IMR-90 (cell line): ENCODE measurements at regions not wholly inside any gene's neighbourhood (a gene's known extent, or its start where the extent isn't known, plus 50 kb on each side); places are given as distances from the start of the nearest gene placed in this dataset.
A peak's percentile ranks its signal among the peaks of the same experiment; 100 is the strongest.

Source experiments
- ATAC-seq: fragments of 200-7000 bp; cut with Tn5 transposase; 2 replicates; pipeline ENCODE4 v1.9.1; 2020; ENCODE audit warnings: low read depth, mild to moderate bottlenecking, moderate library complexity
- BruUV-seq: library from RNA; stranded (reverse); fragments of 400-500 nt; replicated peaks from 2 replicates; lab custom pipeline; 2021; lab: Mats Ljungman, UMichigan
- CTCF ChIA-PET: fragments of 300-600 bp; formaldehyde crosslinking; extraction: SDS; loops from one replicate; lab custom pipeline; 2021; ENCODE audit warnings: antibody characterized with exemption; lab: Yijun Ruan, JAX
- POLR2A ChIA-PET: fragments of 300-600 bp; sonication (Branson Sonifier 250); formaldehyde crosslinking; loops from one replicate; lab custom pipeline; 2022; ENCODE audit warnings: antibody characterized with exemption; ENCODE audit not compliant: unreplicated experiment; lab: Charles Lee
- DNase-seq: peaks from one replicate; pipeline ENCODE4 v3.0.0; 2013
- H2AFZ ChIP-seq: replicated peaks from 2 replicates; pipeline ENCODE3; 2013; ENCODE audit warnings: low read length, mild to moderate bottlenecking; ENCODE audit not compliant: poor library complexity
- H2AK5ac ChIP-seq: 2 replicates; pipeline ENCODE4 v1.6.1; 2013; ENCODE audit warnings: low read depth, low read length, inconsistent platforms
- H2AK9ac ChIP-seq: replicated peaks from 2 replicates; pipeline ENCODE3; 2013; ENCODE audit warnings: mild to moderate bottlenecking, low read depth, low read length, moderate library complexity; ENCODE audit not compliant: poor library complexity
- H2BK120ac ChIP-seq: 2 replicates; pipeline ENCODE4 v1.6.1; 2013; ENCODE audit warnings: low read depth, low read length, inconsistent platforms
- H2BK15ac ChIP-seq: 3 replicates; pipeline ENCODE4 v1.6.1; 2013; ENCODE audit warnings: low read depth, low read length, inconsistent platforms
- H2BK20ac ChIP-seq: 2 replicates; pipeline ENCODE4 v1.6.1; 2013; ENCODE audit warnings: low read depth, mild to moderate bottlenecking, inconsistent platforms, low read length, moderate library complexity
- H2BK5ac ChIP-seq: 2 replicates; pipeline ENCODE4 v1.6.1; 2013; ENCODE audit warnings: mild to moderate bottlenecking, low read depth, low read length, inconsistent platforms; ENCODE audit not compliant: poor library complexity, severe bottlenecking
- H3K14ac ChIP-seq: replicated peaks from 2 replicates; pipeline ENCODE4 v1.6.1; 2013; ENCODE audit warnings: low read depth, low read length, inconsistent platforms
- H3K18ac ChIP-seq: 2 replicates; pipeline ENCODE4 v1.6.1; 2013; ENCODE audit warnings: low read depth, low read length, control low read depth
- H3K23ac ChIP-seq: 2 replicates; pipeline ENCODE4 v1.6.1; 2013; ENCODE audit warnings: low read depth, low read length, inconsistent platforms
- H3K27ac ChIP-seq: 2 replicates; pipeline ENCODE4 v1.5.1; 2013; ENCODE audit warnings: mild to moderate bottlenecking, control low read depth, low read length; ENCODE audit not compliant: insufficient read depth
- H3K27me3 ChIP-seq: 2 replicates; pipeline ENCODE4 v1.6.1; 2013; ENCODE audit warnings: low read length; ENCODE audit not compliant: control insufficient read depth, insufficient read depth
- H3K36me3 ChIP-seq: 2 replicates; pipeline ENCODE4 v1.6.1; 2013; ENCODE audit warnings: low read length, mixed read lengths; ENCODE audit not compliant: control insufficient read depth, insufficient read depth
- H3K4ac ChIP-seq: 2 replicates; pipeline ENCODE4 v1.6.1; 2013; ENCODE audit warnings: low read depth, low read length, inconsistent platforms
- H3K4me1 ChIP-seq: 2 replicates; pipeline ENCODE4 v1.6.1; 2013; ENCODE audit warnings: low read length, mixed read lengths; ENCODE audit not compliant: control insufficient read depth, insufficient read depth
- H3K4me2 ChIP-seq: 2 replicates; pipeline ENCODE4 v1.6.1; 2013; ENCODE audit warnings: low read depth, mild to moderate bottlenecking, control low read depth, low read length, moderate library complexity
- H3K4me3 ChIP-seq: 2 replicates; pipeline ENCODE4 v1.5.1; 2013; ENCODE audit warnings: low read depth, mild to moderate bottlenecking, control low read depth, low read length, moderate library complexity; ENCODE audit not compliant: insufficient read depth
- H3K56ac ChIP-seq: 2 replicates; pipeline ENCODE4 v1.6.1; 2013; ENCODE audit warnings: low read length, inconsistent platforms; ENCODE audit not compliant: insufficient read depth; ENCODE audit errors: extremely low read depth
- H3K79me1 ChIP-seq, 2 experiments: 2 replicates each; pipeline ENCODE4 v1.6.1; 2013; ENCODE audit warnings: low read length in 2 of 2, inconsistent platforms in 1 of 2, low read depth in 1 of 2
- H3K9ac ChIP-seq: 2 replicates; pipeline ENCODE4 v1.6.1; 2013; ENCODE audit warnings: low read depth, low read length, control low read depth
- H3K9me1 ChIP-seq: 2 replicates; pipeline ENCODE4 v1.6.1; 2013; ENCODE audit warnings: low read length, inconsistent platforms; ENCODE audit not compliant: insufficient read depth
- H3K9me3 ChIP-seq: 2 replicates; pipeline ENCODE4 v1.6.1; 2013; ENCODE audit warnings: low read length; ENCODE audit not compliant: control insufficient read depth, insufficient read depth
- H4K20me1 ChIP-seq: 2 replicates; pipeline ENCODE4 v1.6.1; 2013; ENCODE audit warnings: low read length, inconsistent platforms; ENCODE audit not compliant: insufficient read depth
- H4K5ac ChIP-seq: 2 replicates; pipeline ENCODE4 v1.6.1; 2013; ENCODE audit warnings: mild to moderate bottlenecking, low read depth, low read length, control low read depth
- H4K8ac ChIP-seq, 2 experiments: 2 replicates each; pipeline ENCODE4 v1.6.1; 2013; ENCODE audit warnings: low read depth in 2 of 2, low read length in 2 of 2, control low read depth in 1 of 2, inconsistent platforms in 1 of 2
- H4K91ac ChIP-seq: 2 replicates; pipeline ENCODE4 v1.6.1; 2013; ENCODE audit warnings: low read depth, low read length, inconsistent platforms; ENCODE audit not compliant: insufficient read depth
- BHLHE40 ChIP-seq: fragments of 150-350 bp; IDR thresholded peaks from 2 replicates; pipeline ENCODE4 v1.6.1; 2016; ENCODE audit warnings: mild to moderate bottlenecking, low read depth, low read length
- CEBPB ChIP-seq: IDR thresholded peaks from 2 replicates; pipeline ENCODE4 v1.6.1; 2012; ENCODE audit warnings: low read depth, low read length, improper control_type of control experiment
- CHD1 ChIP-seq: IDR thresholded peaks from 2 replicates; pipeline ENCODE4 v1.6.1; 2012; ENCODE audit warnings: low read depth, low read length, improper control_type of control experiment
- FOS ChIP-seq: fragments of 150-350 bp; IDR thresholded peaks from 2 replicates; pipeline ENCODE4 v1.6.1; 2016; ENCODE audit warnings: low read depth, low read length
- MAFK ChIP-seq: IDR thresholded peaks from 2 replicates; pipeline ENCODE4 v1.6.1; 2012; ENCODE audit warnings: low read depth, low read length, improper control_type of control experiment
- MAZ ChIP-seq: IDR thresholded peaks from 2 replicates; pipeline ENCODE4 v1.6.1; 2012; ENCODE audit warnings: low read depth, mild to moderate bottlenecking, low read length, improper control_type of control experiment, moderate library complexity, borderline replicate concordance
- MXI1 ChIP-seq: IDR thresholded peaks from 2 replicates; pipeline ENCODE4 v1.6.1; 2012; ENCODE audit warnings: low read depth, mild to moderate bottlenecking, low read length, moderate library complexity, borderline replicate concordance
- NFE2L2 ChIP-seq: fragments of 150-350 bp; IDR thresholded peaks from 2 replicates; pipeline ENCODE4 v1.6.1; 2016; ENCODE audit warnings: low read depth, mild to moderate bottlenecking, low read length
- POLR2A ChIP-seq: IDR thresholded peaks from 2 replicates; pipeline ENCODE4 v1.6.1; 2012; ENCODE audit warnings: mild to moderate bottlenecking, low read depth, low read length
- RCOR1 ChIP-seq: IDR thresholded peaks from 2 replicates; pipeline ENCODE4 v1.6.1; 2012; ENCODE audit warnings: mild to moderate bottlenecking, low read length, improper control_type of control experiment; ENCODE audit not compliant: insufficient replicate concordance
- RFX5 ChIP-seq: IDR thresholded peaks from 2 replicates; pipeline ENCODE4 v1.8.0; 2012; ENCODE audit warnings: low read depth, mild to moderate bottlenecking, low read length, moderate library complexity
- WGBS, 2 experiments: methylation state at CpG; one replicate each; pipeline versions ENCODE4 v1.1.5 to v1.1.7; 2013; ENCODE audit warnings: missing lambda C conversion rate in 2 of 2; ENCODE audit not compliant: insufficient read length in 1 of 2; ENCODE audit errors: extremely low coverage in 2 of 2; 5-methylcytosine and 5-hydroxymethylcytosine counted together
- dilution Hi-C: fragments of 300-500 bp; cut with HindIII; formaldehyde crosslinking; loops from one replicate; pipeline ENCODE4 v1.14.3; 2018; ENCODE audit warnings: low sequenced_read_pairs; ENCODE audit not compliant: unreplicated experiment
- in situ Hi-C: fragments of 300-500 bp; cut with MboI; formaldehyde crosslinking; loops from 3 replicates; pipeline ENCODE4 v1.14.3; 2019; ENCODE audit warnings: low sequenced_read_pairs, inconsistent platforms, mixed read lengths
- intact Hi-C: fragments of 100-400 bp; cut with micrococcal nuclease; formaldehyde crosslinking; loops from 2 replicates; pipeline ENCODE4 v1.10.0; 2022
- TF ChIP-seq, protein P1 (sequence below): fragments of 150-350 bp; IDR thresholded peaks from 2 replicates; pipeline ENCODE4 v1.6.1; 2017; ENCODE audit warnings: mild to moderate bottlenecking, antibody characterized with exemption, low read length, low read depth
- TF ChIP-seq, protein P2 (sequence below): conservative IDR thresholded peaks from 2 replicates; pipeline ENCODE4 v1.5.1; 2012; ENCODE audit warnings: mild to moderate bottlenecking, low read depth, low read length, improper control_type of control experiment
- TF ChIP-seq, protein P3 (sequence below): fragments of 150-350 bp; IDR thresholded peaks from 2 replicates; pipeline ENCODE4 v1.6.1; 2016; ENCODE audit warnings: low read depth, mild to moderate bottlenecking, low read length, moderate library complexity, borderline replicate concordance

DNA sequence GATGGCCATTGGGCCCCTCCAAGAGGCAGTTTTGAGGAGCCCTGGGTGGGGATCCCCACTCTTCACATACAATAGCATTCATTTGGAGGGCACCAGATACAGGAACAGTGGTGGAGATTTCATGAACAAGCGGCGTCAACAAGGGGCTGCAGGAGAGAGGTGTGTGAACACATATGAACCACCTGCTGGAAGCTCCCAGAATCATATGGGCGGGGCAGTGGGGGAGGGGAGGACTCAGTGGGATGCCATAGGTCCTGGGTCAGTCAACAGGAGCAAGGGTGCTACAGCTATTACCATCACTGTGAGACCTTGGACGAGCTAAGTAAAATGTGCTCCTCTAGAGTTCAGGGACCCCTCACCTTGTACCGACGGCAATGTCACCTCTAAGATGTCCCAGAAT, 100.4 kb upstream of the IRF2BP2 start:
- H3K79me1 ChIP-seq = no peaks in the 10 kb centered on the region
- dilution Hi-C loops (no loop called here), intact Hi-C loops (no loop called here), in situ Hi-C loops (no loop called here)
- H2BK120ac ChIP-seq = no peak overlapping the region; the same call in 1 of the 2 replicates
- H3K18ac ChIP-seq = no peak overlapping the region; the same call in 1 of the 2 replicates
- peaks cover 8% of the 10 kb centered on the region for H3K4me1 ChIP-seq
- DNase-seq (no peak), ATAC-seq (no peak)
- H4K5ac ChIP-seq = no peak overlapping the region
- H2BK15ac ChIP-seq = no peak overlapping the region; the same call in 2 of the 3 replicates
- WGBS, 2 experiments = no CpG with 5 or more reads among the region's 6 CpGs
- H3K27ac ChIP-seq = no peak overlapping the region
- peak overlapping the region; percentile 75; the same call in 1 of the 2 replicates for H2AK5ac ChIP-seq
- H3K56ac ChIP-seq = no peak overlapping the region
- H2BK5ac ChIP-seq = no peak overlapping the region
- H2AK9ac ChIP-seq = no peak overlapping the region
- H3K14ac ChIP-seq = no peak overlapping the region
- H4K20me1 ChIP-seq = no peaks in the 10 kb centered on the region
- H4K8ac ChIP-seq = no peak overlapping the region
- no TSS peak for BruUV-seq
- no peak overlapping the region for H3K4me3 ChIP-seq
- no peak overlapping the region for H3K9ac ChIP-seq
- H4K91ac ChIP-seq = no peak overlapping the region
- peak overlapping the region; percentile 22; the same call in 1 of the 2 replicates for H3K4ac ChIP-seq
- H2BK20ac ChIP-seq = no peak overlapping the region
- peaks cover 13% of the 10 kb centered on the region; the same call in 1 of the 2 replicates for H3K9me1 ChIP-seq
- CTCF ChIA-PET = no interaction called here
- no peaks in the 10 kb centered on the region for H3K36me3 ChIP-seq
- no peak overlapping the region for H3K4me2 ChIP-seq
- no peak for TF ChIP-seq CEBPB
- TF ChIP-seq MXI1 = no peak
- TF ChIP-seq RFX5 = no peak
- no peak for TF ChIP-seq FOS
- TF ChIP-seq, protein P1, sequence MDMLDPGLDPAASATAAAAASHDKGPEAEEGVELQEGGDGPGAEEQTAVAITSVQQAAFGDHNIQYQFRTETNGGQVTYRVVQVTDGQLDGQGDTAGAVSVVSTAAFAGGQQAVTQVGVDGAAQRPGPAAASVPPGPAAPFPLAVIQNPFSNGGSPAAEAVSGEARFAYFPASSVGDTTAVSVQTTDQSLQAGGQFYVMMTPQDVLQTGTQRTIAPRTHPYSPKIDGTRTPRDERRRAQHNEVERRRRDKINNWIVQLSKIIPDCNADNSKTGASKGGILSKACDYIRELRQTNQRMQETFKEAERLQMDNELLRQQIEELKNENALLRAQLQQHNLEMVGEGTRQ = no peak
- no peak for TF ChIP-seq NFE2L2
- TF ChIP-seq POLR2A = no peak
- no peak for TF ChIP-seq MAFK
- TF ChIP-seq MAZ = no peak
- TF ChIP-seq, protein P2, sequence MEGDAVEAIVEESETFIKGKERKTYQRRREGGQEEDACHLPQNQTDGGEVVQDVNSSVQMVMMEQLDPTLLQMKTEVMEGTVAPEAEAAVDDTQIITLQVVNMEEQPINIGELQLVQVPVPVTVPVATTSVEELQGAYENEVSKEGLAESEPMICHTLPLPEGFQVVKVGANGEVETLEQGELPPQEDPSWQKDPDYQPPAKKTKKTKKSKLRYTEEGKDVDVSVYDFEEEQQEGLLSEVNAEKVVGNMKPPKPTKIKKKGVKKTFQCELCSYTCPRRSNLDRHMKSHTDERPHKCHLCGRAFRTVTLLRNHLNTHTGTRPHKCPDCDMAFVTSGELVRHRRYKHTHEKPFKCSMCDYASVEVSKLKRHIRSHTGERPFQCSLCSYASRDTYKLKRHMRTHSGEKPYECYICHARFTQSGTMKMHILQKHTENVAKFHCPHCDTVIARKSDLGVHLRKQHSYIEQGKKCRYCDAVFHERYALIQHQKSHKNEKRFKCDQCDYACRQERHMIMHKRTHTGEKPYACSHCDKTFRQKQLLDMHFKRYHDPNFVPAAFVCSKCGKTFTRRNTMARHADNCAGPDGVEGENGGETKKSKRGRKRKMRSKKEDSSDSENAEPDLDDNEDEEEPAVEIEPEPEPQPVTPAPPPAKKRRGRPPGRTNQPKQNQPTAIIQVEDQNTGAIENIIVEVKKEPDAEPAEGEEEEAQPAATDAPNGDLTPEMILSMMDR = no peak
- TF ChIP-seq, protein P3, sequence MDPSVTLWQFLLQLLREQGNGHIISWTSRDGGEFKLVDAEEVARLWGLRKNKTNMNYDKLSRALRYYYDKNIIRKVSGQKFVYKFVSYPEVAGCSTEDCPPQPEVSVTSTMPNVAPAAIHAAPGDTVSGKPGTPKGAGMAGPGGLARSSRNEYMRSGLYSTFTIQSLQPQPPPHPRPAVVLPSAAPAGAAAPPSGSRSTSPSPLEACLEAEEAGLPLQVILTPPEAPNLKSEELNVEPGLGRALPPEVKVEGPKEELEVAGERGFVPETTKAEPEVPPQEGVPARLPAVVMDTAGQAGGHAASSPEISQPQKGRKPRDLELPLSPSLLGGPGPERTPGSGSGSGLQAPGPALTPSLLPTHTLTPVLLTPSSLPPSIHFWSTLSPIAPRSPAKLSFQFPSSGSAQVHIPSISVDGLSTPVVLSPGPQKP = no peak
- TF ChIP-seq RCOR1 = no peak
- TF ChIP-seq CHD1 = no peak
- no peak for TF ChIP-seq BHLHE40
- no peak overlapping the region for H3K23ac ChIP-seq
- no peaks in the 10 kb centered on the region for H3K9me3 ChIP-seq
- no peak overlapping the region for H2AFZ ChIP-seq
- POLR2A ChIA-PET = no interaction called here
- H3K27me3 ChIP-seq = no peaks in the 10 kb centered on the region
